Endothelial cell of umbilical vein (primary cell): ENCODE measurements at regions not wholly inside any gene's neighbourhood (a gene's known extent, or its start where the extent isn't known, plus 50 kb on each side); places are given as distances from the start of the nearest gene placed in this dataset.

Experiments used
- BruUV-seq: library from RNA; stranded (reverse); fragments of 400-500 nt; replicated peaks from 2 replicates; lab custom pipeline; 2021; lab: Mats Ljungman, UMichigan
- CTCF ChIA-PET: fragments of 300-600, 350-600 bp; sonication (Branson Sonifier 250); formaldehyde crosslinking; loops from one replicate; lab custom pipeline; 2021; ENCODE audit warnings: antibody characterized with exemption, inconsistent platforms; lab: Charles Lee
- POLR2A ChIA-PET: fragments of 300-600, 350-600 bp; sonication (Branson Sonifier 250); formaldehyde crosslinking; loops from one replicate; lab custom pipeline; 2021; ENCODE audit warnings: antibody characterized with exemption, inconsistent platforms; lab: Charles Lee
- DNase-seq: peaks from one replicate; pipeline ENCODE4 v3.0.0-alpha.2; 2011; ENCODE audit warnings: low read depth, low spot score
- FAIRE-seq: peaks from 2 replicates; lab custom pipeline; 2011; peaks lifted over from hg19 to GRCh38; lab: Jason Lieb, UNC
- H2AFZ ChIP-seq: 2 replicates; pipeline ENCODE4 v1.6.0; 2012; ENCODE audit warnings: low read depth, low read length, control low read depth, inconsistent platforms
- H3K27ac ChIP-seq: 2 replicates; pipeline ENCODE4 v1.5.1; 2011; ENCODE audit warnings: low read depth, mild to moderate bottlenecking, control low read depth, low read length, moderate library complexity; ENCODE audit not compliant: insufficient read depth
- H3K27me3 ChIP-seq, 2 experiments: 2 replicates each; pipeline versions ENCODE4 v1.6.0 to v1.6.1; 2011; ENCODE audit warnings: low read length in 2 of 2, mixed read lengths in 1 of 2; ENCODE audit not compliant: control insufficient read depth in 2 of 2, insufficient read depth in 2 of 2
- H3K36me3 ChIP-seq, 2 experiments: 2 replicates in 1 of 2; 3 replicates in 1 of 2; pipeline ENCODE4 v1.5.1; 2011; ENCODE audit warnings: low read length in 2 of 2, mild to moderate bottlenecking in 1 of 2, moderate library complexity in 1 of 2; ENCODE audit not compliant: control insufficient read depth in 2 of 2, insufficient read depth in 2 of 2; ENCODE audit errors: extremely low read depth in 1 of 2
- H3K4me1 ChIP-seq: 3 replicates; pipeline ENCODE4 v1.5.1; 2011; ENCODE audit warnings: mild to moderate bottlenecking, low read length; ENCODE audit not compliant: control insufficient read depth, insufficient read depth; ENCODE audit errors: extremely low read depth
- H3K4me2 ChIP-seq: 2 replicates; pipeline ENCODE4 v1.6.1; 2011; ENCODE audit warnings: low read length, control low read depth, mixed read lengths; ENCODE audit not compliant: insufficient read depth
- H3K4me3 ChIP-seq, 3 experiments: fragments of 200-600 bp in 1 of 3; sonication (generic), shearing (Covaris generic) in 1 of 3; replicated peaks in 1 of 3; 2 replicates each; pipeline ENCODE4 v1.5.1; 2011 to 2016; ENCODE audit warnings: control low read depth in 3 of 3, low read length in 3 of 3, mild to moderate bottlenecking in 2 of 3, inconsistent platforms in 1 of 3, low read depth in 1 of 3, moderate library complexity in 1 of 3; ENCODE audit not compliant: insufficient read depth in 1 of 3
- H3K79me2 ChIP-seq: 2 replicates; pipeline ENCODE4 v1.6.0; 2012; ENCODE audit warnings: low read length, inconsistent platforms; ENCODE audit not compliant: control insufficient read depth, insufficient read depth
- H3K9ac ChIP-seq: replicated peaks from 2 replicates; pipeline ENCODE3; 2011; ENCODE audit warnings: low read length, control low read depth; ENCODE audit not compliant: insufficient read depth; ENCODE audit errors: extremely low read depth
- H3K9me1 ChIP-seq: replicated peaks from 3 replicates; pipeline ENCODE4 v1.6.0; 2011; ENCODE audit warnings: mild to moderate bottlenecking, low read length; ENCODE audit not compliant: control insufficient read depth, insufficient read depth; ENCODE audit errors: extremely low read depth
- H3K9me3 ChIP-seq: replicated peaks from 2 replicates; pipeline ENCODE4 v1.5.1; 2012; ENCODE audit warnings: low read length, inconsistent platforms; ENCODE audit not compliant: control insufficient read depth, insufficient read depth
- H4K20me1 ChIP-seq: replicated peaks from 2 replicates; pipeline ENCODE3; 2011; ENCODE audit warnings: mild to moderate bottlenecking, low read length; ENCODE audit not compliant: control insufficient read depth, insufficient read depth; ENCODE audit errors: extremely low read depth
- CTCF ChIP-seq, 2 donors: IDR thresholded peaks; 1 replicate in 1 of 2; 2 replicates in 1 of 2; pipeline ENCODE4 v1.5.1; 2011; ENCODE audit warnings: low read length in 2 of 2, mild to moderate bottlenecking in 2 of 2, moderate library complexity in 2 of 2, control low read depth in 1 of 2, inconsistent platforms in 1 of 2, low read depth in 1 of 2; ENCODE audit not compliant: insufficient read depth in 1 of 2; ENCODE audit errors: extremely low read depth in 1 of 2
- EZH2 ChIP-seq: IDR thresholded peaks from 2 replicates; pipeline ENCODE4 v1.6.1; 2012; ENCODE audit warnings: borderline replicate concordance, low read depth, mild to moderate bottlenecking, moderate library complexity, low read length, inconsistent platforms; ENCODE audit not compliant: severe bottlenecking
- FOS ChIP-seq: IDR thresholded peaks from 2 replicates; pipeline ENCODE4 v1.6.1; 2011; ENCODE audit warnings: mild to moderate bottlenecking, low read length, moderate library complexity, borderline replicate concordance; ENCODE audit not compliant: insufficient read depth
- GATA2 ChIP-seq: IDR thresholded peaks from 2 replicates; pipeline ENCODE4 v1.7.0; 2011; ENCODE audit warnings: low read depth, mild to moderate bottlenecking, moderate library complexity, mixed read lengths, low read length; ENCODE audit not compliant: insufficient read length, insufficient read depth
- JUN ChIP-seq: IDR thresholded peaks from 2 replicates; pipeline ENCODE4 v1.6.1; 2011; ENCODE audit warnings: borderline replicate concordance, low read depth; ENCODE audit not compliant: insufficient read length, insufficient read depth
- MAX ChIP-seq: IDR thresholded peaks from 2 replicates; pipeline ENCODE4 v1.6.1; 2011; ENCODE audit not compliant: insufficient read depth, insufficient read length
- MYC ChIP-seq: IDR thresholded peaks from one replicate; pipeline ENCODE4 v1.6.1; 2011; ENCODE audit warnings: mild to moderate bottlenecking, low read depth, low read length
- POLR2A ChIP-seq: IDR thresholded peaks from 2 replicates; pipeline ENCODE4 v1.6.1; 2012; ENCODE audit warnings: low read depth, mild to moderate bottlenecking, control low read depth, low read length
- POLR2AphosphoS5 ChIP-seq: IDR thresholded peaks from 2 replicates; pipeline ENCODE4 v1.6.1; 2012; ENCODE audit warnings: low read depth, mild to moderate bottlenecking, control low read depth, low read length, moderate library complexity; ENCODE audit not compliant: insufficient read depth
- dilution Hi-C: fragments of 300-500 bp; cut with MboI; formaldehyde crosslinking; loops from one replicate; pipeline ENCODE4 v1.15.0; 2019; ENCODE audit warnings: low sequenced_read_pairs; ENCODE audit not compliant: extremely low pct_ligation_motif_present
- intact Hi-C: fragments of 100-400 bp; cut with micrococcal nuclease; formaldehyde crosslinking; loops from one replicate; pipeline ENCODE4 v1.10.0; 2022

GRCh38 chr9:23431459-23431858, 394.6 kb downstream of the ELAVL2 start:
- no peak for TF ChIP-seq CTCF (IDR thresholded peaks at IDR 0.05; ENCODE audit: extremely low read depth in 1 of 2, insufficient read depth in 1 of 2, low read depth in 1 of 2, low read length in 2 of 2)
- TF ChIP-seq MYC = no peak
- no peak for TF ChIP-seq POLR2A
- no peak for TF ChIP-seq GATA2
- TF ChIP-seq MAX = no peak
- ChIA-PET POLR2A (no interaction called here), CTCF (no interaction called here)
- no peak for FAIRE-seq
- Histone ChIP-seq H3K79me2 (no peaks in the 10 kb centered on the region), H3K4me1 (no peaks in the 10 kb centered on the region), H3K9me1 (no peaks in the 10 kb centered on the region), H3K27me3 (no peaks in the 10 kb centered on the region), H2AFZ (no peak overlapping the region), H3K9me3 (no peaks in the 10 kb centered on the region), H3K9ac (no peak overlapping the region), H3K4me3 (no peak overlapping the region), H4K20me1 (no peaks in the 10 kb centered on the region), H3K27ac (no peak overlapping the region), H3K4me2 (no peak overlapping the region), H3K36me3 (no peaks in the 10 kb centered on the region)
- dilution Hi-C loops = no loop called here
- no TSS peak for BruUV-seq
- intact Hi-C loops = no loop called here
- DNase-seq = no peak

GRCh38 chr9:23434654-23435053, 391.4 kb downstream of the ELAVL2 start:
- H3K9me3 ChIP-seq = no peaks in the 10 kb centered on the region
- ChIA-PET POLR2A (no interaction called here), CTCF (no interaction called here)
- FAIRE-seq (no peak), DNase-seq (no peak)
- H3K36me3 ChIP-seq = no peaks in the 10 kb centered on the region
- no peaks in the 10 kb centered on the region for H3K4me1 ChIP-seq
- no peak for TF ChIP-seq MAX
- no peak for TF ChIP-seq EZH2
- TF ChIP-seq MYC = no peak
- TF ChIP-seq CTCF (IDR thresholded peaks at IDR 0.05; ENCODE audit: extremely low read depth in 1 of 2, insufficient read depth in 1 of 2, low read depth in 1 of 2, low read length in 2 of 2) = no peak
- TF ChIP-seq FOS = no peak
- no peak for TF ChIP-seq POLR2AphosphoS5
- TF ChIP-seq GATA2 = no peak
- TF ChIP-seq JUN = no peak
- no peak for TF ChIP-seq POLR2A
- intact Hi-C loops = no loop called here
- no peak overlapping the region for H2AFZ ChIP-seq
- dilution Hi-C loops = no loop called here
- H4K20me1 ChIP-seq = no peaks in the 10 kb centered on the region
- H3K4me3 ChIP-seq = no peak overlapping the region
- H3K4me2 ChIP-seq = no peak overlapping the region
- H3K9me1 ChIP-seq = no peaks in the 10 kb centered on the region
- H3K79me2 ChIP-seq = no peaks in the 10 kb centered on the region
- no peak overlapping the region for H3K9ac ChIP-seq
- H3K27ac ChIP-seq = no peak overlapping the region
- no TSS peak for BruUV-seq
- H3K27me3 ChIP-seq = no peaks in the 10 kb centered on the region
